Thyroid gland (tissue), 4 donors: ENCODE measurements at regions not wholly inside any gene's neighbourhood (a gene's known extent, or its start where the extent isn't known, plus 50 kb on each side); places are given as distances from the start of the nearest gene placed in this dataset.

Source experiments
- CTCF ChIP-seq, 6 experiments: fragments of 200-600 bp in 3 of 6; fragments of 450-650 bp in 3 of 6; sonication (generic) in 3 of 6; IDR thresholded peaks; one replicate each; pipeline ENCODE4 v1.5.1; 2016 to 2019; ENCODE audit warnings: antibody characterized with exemption in 6 of 6, mild to moderate bottlenecking in 2 of 6, inconsistent platforms in 1 of 6, moderate library complexity in 1 of 6
- POLR2A ChIP-seq, 2 donors: fragments of 450-650 bp; IDR thresholded peaks; one replicate each; pipeline ENCODE4 v1.6.1; 2017; ENCODE audit warnings: antibody characterized with exemption in 2 of 2, mild to moderate bottlenecking in 2 of 2, moderate library complexity in 1 of 2

- TF ChIP-seq CTCF (IDR thresholded peaks at IDR 0.05) (no peak), POLR2A (IDR thresholded peaks at IDR 0.05) (no peak)
Observed at GRCh38 chr21:27498025-27498424, 531.1 kb upstream of the ADAMTS5 start.
